ENCODE measurements at regions not wholly inside any gene's neighbourhood (a gene's known extent, or its start where the extent isn't known, plus 50 kb on each side); places are given as distances from the start of the nearest gene placed in this dataset.

GRCh38 chr18:76568731-76569130 is 73.7 kb upstream of the ZNF516 start:
- intact Hi-C loops (cut with DNase I) = no loop called here
- H3K4me3 ChIP-seq = no peak overlapping the region
- no peak overlapping the region for H3K27ac ChIP-seq
- ATAC-seq (no peak), DNase-seq (no peak)
- no peak for TF ChIP-seq CTCF (IDR thresholded peaks at IDR 0.05)
- no peaks in the 10 kb centered on the region for H3K27me3 ChIP-seq (ENCODE audit: low read depth)
- peaks cover 13% of the 10 kb centered on the region for H3K4me1 ChIP-seq
- H3K36me3 ChIP-seq = no peaks in the 10 kb centered on the region
- H3K9me3 ChIP-seq = no peaks in the 10 kb centered on the region

GRCh38 chr18:76567835-76568445 is 72.9 kb upstream of the ZNF516 start:
- H3K27me3 ChIP-seq (ENCODE audit: low read depth) = no peaks in the 10 kb centered on the region
- ATAC-seq (no peak), DNase-seq (no peak)
- peaks cover 13% of the 10 kb centered on the region for H3K4me1 ChIP-seq
- no peak overlapping the region for H3K27ac ChIP-seq
- H3K36me3 ChIP-seq = no peaks in the 10 kb centered on the region
- H3K4me3 ChIP-seq = no peak overlapping the region
- no peaks in the 10 kb centered on the region for H3K9me3 ChIP-seq
- TF ChIP-seq CTCF (IDR thresholded peaks at IDR 0.05) = no peak
- intact Hi-C loops (cut with DNase I) = no loop called here

- Histone ChIP-seq H3K4me1 (peaks cover 13% of the 10 kb centered on the region), H3K27ac (peak overlapping the region; percentile 85), H3K36me3 (no peaks in the 10 kb centered on the region), H3K9me3 (no peaks in the 10 kb centered on the region), H3K4me3 (no peak overlapping the region), H3K27me3 (ENCODE audit: low read depth) (no peaks in the 10 kb centered on the region)
- ATAC-seq = no peak
- TF ChIP-seq CTCF (IDR thresholded peaks at IDR 0.05) = no peak
- no peak for DNase-seq
- intact Hi-C loops (cut with DNase I) = no loop called here
Observed at GRCh38 chr18:76566987-76567386, 71.9 kb upstream of the ZNF516 start.

GRCh38 chr18:76565238-76566173 is 70.5 kb upstream of the ZNF516 start:
- ATAC-seq = peak; percentile 91 to 98
- intact Hi-C loops (cut with DNase I) = no loop called here

More at GRCh38 chr18:76565238-76566173, 70.5 kb upstream of the ZNF516 start:
- Histone ChIP-seq H3K4me3 (peak overlapping the region; percentile 28), H3K9me3 (no peaks in the 10 kb centered on the region), H3K27ac (peak overlapping the region; percentile 85), H3K27me3 (ENCODE audit: low read depth) (no peaks in the 10 kb centered on the region), H3K4me1 (peaks cover 13% of the 10 kb centered on the region), H3K36me3 (no peaks in the 10 kb centered on the region)
- TF ChIP-seq CTCF (IDR thresholded peaks at IDR 0.05) = no peak
- DNase-seq = peak; percentile 76
